GM19372 (cell line): ENCODE measurements at regions not wholly inside any gene's neighbourhood (a gene's known extent, or its start where the extent isn't known, plus 50 kb on each side); places are given as distances from the start of the nearest gene placed in this dataset.
"Not testable (repeated sequence)": the region's sequence is repeated elsewhere in the genome, so short reads cannot be mapped to it uniquely, and the experiment has no call there.

Experiments used
- ATAC-seq: cut with Tn5 transposase; IDR thresholded peaks from one replicate; pipeline ENCODE4 v1.9.1; 2021; ENCODE audit warnings: mild to moderate bottlenecking, low read depth, moderate library complexity; ENCODE audit not compliant: unreplicated experiment

- no peak for ATAC-seq
These were observed 122.0 kb downstream of the CT47B1 start for GRCh38 chrX:120753413-120754251.

- no peak for ATAC-seq
These were observed 122.7 kb upstream of the C1GALT1C1 start for GRCh38 chrX:120752431-120753082.

- no peak for ATAC-seq
These were observed 121.8 kb upstream of the C1GALT1C1 start for GRCh38 chrX:120751683-120752082.

GRCh38 chrX:120750381-120750780, 120.5 kb upstream of the C1GALT1C1 start:
- no peak for ATAC-seq

GRCh38 chrX:120749141-120749846, 119.4 kb upstream of the C1GALT1C1 start:
- ATAC-seq, result peak; percentile 75

GRCh38 chrX:120746153-120746552, 116.3 kb upstream of the C1GALT1C1 start:
- no peak for ATAC-seq

GRCh38 chrX:120742946-120743665, 113.3 kb upstream of the C1GALT1C1 start:
- ATAC-seq, result no peak

- ATAC-seq, result no peak
These were observed 111.6 kb upstream of the C1GALT1C1 start for GRCh38 chrX:120741452-120741851.

GRCh38 chrX:120740072-120740471, 110.2 kb upstream of the C1GALT1C1 start:
- ATAC-seq, result no peak

- no peak for ATAC-seq
These were observed 109.4 kb upstream of the C1GALT1C1 start for GRCh38 chrX:120739300-120739699.

- no peak for ATAC-seq
These were observed 107.1 kb upstream of the C1GALT1C1 start for GRCh38 chrX:120736989-120737388.

- no peak for ATAC-seq
These were observed 106.1 kb upstream of the C1GALT1C1 start for GRCh38 chrX:120735966-120736365.

- no peak for ATAC-seq
These were observed 103.0 kb upstream of the C1GALT1C1 start for GRCh38 chrX:120732879-120733278.

- no peak for ATAC-seq
These were observed 102.6 kb upstream of the C1GALT1C1 start for GRCh38 chrX:120732461-120732860.

GRCh38 chrX:120731386-120731785, 101.5 kb upstream of the C1GALT1C1 start:
- ATAC-seq, result no peak

- not testable (repeated sequence) for ATAC-seq
These were observed 99.8 kb upstream of the C1GALT1C1 start for GRCh38 chrX:120729506-120730255.

- no peak for ATAC-seq
These were observed 98.1 kb upstream of the C1GALT1C1 start for GRCh38 chrX:120727911-120728310.

GRCh38 chrX:120727452-120727851, 97.6 kb upstream of the C1GALT1C1 start:
- ATAC-seq, result no peak

GRCh38 chrX:120726294-120726693, 96.4 kb upstream of the C1GALT1C1 start:
- peak; percentile 99 for ATAC-seq

GRCh38 chrX:120725874-120726273, 96.0 kb upstream of the C1GALT1C1 start:
- no peak for ATAC-seq
